ENCODE measurements at regions not wholly inside any gene's neighbourhood (a gene's known extent, or its start where the extent isn't known, plus 50 kb on each side); places are given as distances from the start of the nearest gene placed in this dataset.

GRCh38 chr19:29093553-29093908, 119.4 kb downstream of the UQCRFS1 start:
- no peak for TF ChIP-seq NR3C1 (CRISPR knock-in tag; conservative IDR thresholded peaks at IDR 0.05; ENCODE audit: low read depth)
- TF ChIP-seq PRDM15 (CRISPR knock-in tag; IDR thresholded peaks at IDR 0.05): no peak
- no peak for TF ChIP-seq CTCF (IDR thresholded peaks at IDR 0.05)
- TF ChIP-seq PREB (CRISPR knock-in tag; IDR thresholded peaks at IDR 0.05; ENCODE audit: borderline replicate concordance): no peak
- TF ChIP-seq ELF4 (CRISPR knock-in tag; IDR thresholded peaks at IDR 0.05; ENCODE audit: low read depth): no peak
- no peak for TF ChIP-seq MAX (CRISPR knock-in tag; IDR thresholded peaks at IDR 0.05)
- TF ChIP-seq HMGA2 (CRISPR knock-in tag; IDR thresholded peaks at IDR 0.05): no peak
- no peak for TF ChIP-seq ATF6 (CRISPR knock-in tag; IDR thresholded peaks at IDR 0.05)
- no peak for TF ChIP-seq E2F1 (CRISPR knock-in tag; IDR thresholded peaks at IDR 0.05)
- TF ChIP-seq STAT6 (CRISPR knock-in tag; conservative IDR thresholded peaks at IDR 0.05; ENCODE audit: low read depth): no peak
- no peak for TF ChIP-seq TCF7 (CRISPR knock-in tag; IDR thresholded peaks at IDR 0.05; ENCODE audit: low read depth)
- TF ChIP-seq SMAD3 (CRISPR knock-in tag; IDR thresholded peaks at IDR 0.05; ENCODE audit: borderline replicate concordance): no peak
- no peak for TF ChIP-seq HMGXB4 (CRISPR knock-in tag; IDR thresholded peaks at IDR 0.05)

Measured in WTC11 (cell line).